Parathyroid adenoma (tissue), 2 donors: ENCODE measurements at regions not wholly inside any gene's neighbourhood (a gene's known extent, or its start where the extent isn't known, plus 50 kb on each side); places are given as distances from the start of the nearest gene placed in this dataset.

ENCODE experiments used
- H2AFZ ChIP-seq: fragments of 300-600 bp; sonication (generic); one replicate; pipeline ENCODE4 v1.7.0; 2017; ENCODE audit warnings: antibody characterized with exemption, mild to moderate bottlenecking
- H3K27ac ChIP-seq: fragments of 300-600 bp; sonication (generic); one replicate; pipeline ENCODE4 v1.7.0; 2017
- H3K27me3 ChIP-seq: fragments of 300-600 bp; sonication (generic); one replicate; pipeline ENCODE4 v1.7.0; 2017; ENCODE audit warnings: low read length; ENCODE audit not compliant: control insufficient read depth, insufficient read depth
- H3K36me3 ChIP-seq: fragments of 300-600 bp; sonication (generic); one replicate; pipeline ENCODE4 v1.7.0; 2017; ENCODE audit warnings: low read length; ENCODE audit not compliant: control insufficient read depth, insufficient read depth
- H3K4me1 ChIP-seq: fragments of 300-600 bp; sonication (generic); one replicate; pipeline ENCODE4 v1.7.0; 2017; ENCODE audit warnings: control low read depth
- H3K4me2 ChIP-seq: fragments of 300-600 bp; sonication (generic); one replicate; pipeline ENCODE4 v1.7.0; 2017; ENCODE audit warnings: low read length
- H3K4me3 ChIP-seq: fragments of 300-600 bp; sonication (generic); one replicate; pipeline ENCODE4 v1.7.0; 2017; ENCODE audit warnings: low read depth, low read length
- H3K79me2 ChIP-seq: fragments of 300-600 bp; sonication (generic); one replicate; pipeline ENCODE4 v1.7.0; 2017; ENCODE audit warnings: control low read depth
- H3K9ac ChIP-seq: fragments of 300-600 bp; sonication (generic); one replicate; pipeline ENCODE4 v1.7.0; 2017; ENCODE audit warnings: mild to moderate bottlenecking
- H3K9me3 ChIP-seq: fragments of 300-600 bp; sonication (generic); one replicate; pipeline ENCODE4 v1.7.0; 2017; ENCODE audit warnings: low read length; ENCODE audit not compliant: control insufficient read depth
- TF ChIP-seq, protein P1 (sequence below): fragments of 300-600 bp; sonication (generic); IDR thresholded peaks from one replicate; pipeline ENCODE4 v1.7.0; 2017; ENCODE audit warnings: antibody characterized with exemption, mild to moderate bottlenecking
- donor health status: primary hyperparathyroidism.

- peaks cover 3% of the 10 kb centered on the region for H3K36me3 ChIP-seq
- no peaks in the 10 kb centered on the region for H3K27me3 ChIP-seq
- H3K79me2 ChIP-seq, result no peaks in the 10 kb centered on the region
- H3K9ac ChIP-seq, result no peak overlapping the region
- no peak overlapping the region for H3K27ac ChIP-seq
- H3K9me3 ChIP-seq, result peaks cover 4% of the 10 kb centered on the region
- H3K4me1 ChIP-seq, result no peaks in the 10 kb centered on the region
- H3K4me3 ChIP-seq, result no peak overlapping the region
- no peak overlapping the region for H2AFZ ChIP-seq
- TF ChIP-seq, protein P1, sequence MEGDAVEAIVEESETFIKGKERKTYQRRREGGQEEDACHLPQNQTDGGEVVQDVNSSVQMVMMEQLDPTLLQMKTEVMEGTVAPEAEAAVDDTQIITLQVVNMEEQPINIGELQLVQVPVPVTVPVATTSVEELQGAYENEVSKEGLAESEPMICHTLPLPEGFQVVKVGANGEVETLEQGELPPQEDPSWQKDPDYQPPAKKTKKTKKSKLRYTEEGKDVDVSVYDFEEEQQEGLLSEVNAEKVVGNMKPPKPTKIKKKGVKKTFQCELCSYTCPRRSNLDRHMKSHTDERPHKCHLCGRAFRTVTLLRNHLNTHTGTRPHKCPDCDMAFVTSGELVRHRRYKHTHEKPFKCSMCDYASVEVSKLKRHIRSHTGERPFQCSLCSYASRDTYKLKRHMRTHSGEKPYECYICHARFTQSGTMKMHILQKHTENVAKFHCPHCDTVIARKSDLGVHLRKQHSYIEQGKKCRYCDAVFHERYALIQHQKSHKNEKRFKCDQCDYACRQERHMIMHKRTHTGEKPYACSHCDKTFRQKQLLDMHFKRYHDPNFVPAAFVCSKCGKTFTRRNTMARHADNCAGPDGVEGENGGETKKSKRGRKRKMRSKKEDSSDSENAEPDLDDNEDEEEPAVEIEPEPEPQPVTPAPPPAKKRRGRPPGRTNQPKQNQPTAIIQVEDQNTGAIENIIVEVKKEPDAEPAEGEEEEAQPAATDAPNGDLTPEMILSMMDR, result no peak
- H3K4me2 ChIP-seq, result no peak overlapping the region
These were observed 117.1 kb upstream of the TAB2 start for GRCh38 chr6:149200282-149200945.

- H3K27me3 ChIP-seq, result no peaks in the 10 kb centered on the region
- TF ChIP-seq, protein P1, result no peak
These were observed 116.3 kb upstream of the TAB2 start for GRCh38 chr6:149201068-149201655.

GRCh38 chr6:149202100-149202499 is 115.4 kb upstream of the TAB2 start:
- H3K79me2 ChIP-seq, result no peaks in the 10 kb centered on the region
- H3K4me2 ChIP-seq, result no peak overlapping the region
- TF ChIP-seq, protein P1, result no peak
- no peak overlapping the region for H3K4me3 ChIP-seq
- no peak overlapping the region for H2AFZ ChIP-seq
- H3K9me3 ChIP-seq, result peaks cover 4% of the 10 kb centered on the region
- H3K9ac ChIP-seq, result no peak overlapping the region
- peaks cover 3% of the 10 kb centered on the region for H3K36me3 ChIP-seq
- no peak overlapping the region for H3K27ac ChIP-seq
- no peaks in the 10 kb centered on the region for H3K27me3 ChIP-seq
- H3K4me1 ChIP-seq, result no peaks in the 10 kb centered on the region

More at GRCh38 chr6:149201068-149201655, 116.3 kb upstream of the TAB2 start:
- H3K36me3 ChIP-seq, result peaks cover 3% of the 10 kb centered on the region
- H3K27ac ChIP-seq, result no peak overlapping the region
- no peak overlapping the region for H3K9ac ChIP-seq
- no peaks in the 10 kb centered on the region for H3K79me2 ChIP-seq
- H2AFZ ChIP-seq, result no peak overlapping the region
- no peak overlapping the region for H3K4me3 ChIP-seq
- no peak overlapping the region for H3K4me2 ChIP-seq
- peaks cover 4% of the 10 kb centered on the region for H3K9me3 ChIP-seq
- no peaks in the 10 kb centered on the region for H3K4me1 ChIP-seq

- Histone ChIP-seq H3K9ac (no peak overlapping the region), H3K4me2 (no peak overlapping the region), H3K4me1 (no peaks in the 10 kb centered on the region), H3K27ac (no peak overlapping the region), H3K36me3 (peaks cover 3% of the 10 kb centered on the region), H3K9me3 (no peaks in the 10 kb centered on the region), H2AFZ (no peak overlapping the region), H3K4me3 (no peak overlapping the region), H3K27me3 (no peaks in the 10 kb centered on the region), H3K79me2 (no peaks in the 10 kb centered on the region)
- TF ChIP-seq, protein P1, result no peak
These were observed 114.6 kb upstream of the TAB2 start for GRCh38 chr6:149202952-149203351.

GRCh38 chr6:149203509-149203908 is 114.0 kb upstream of the TAB2 start:
- H3K27me3 ChIP-seq, result no peaks in the 10 kb centered on the region
- H3K9me3 ChIP-seq, result no peaks in the 10 kb centered on the region
- TF ChIP-seq, protein P1, result no peak

More at GRCh38 chr6:149203509-149203908, 114.0 kb upstream of the TAB2 start:
- Histone ChIP-seq H3K4me1 (no peaks in the 10 kb centered on the region), H3K9ac (no peak overlapping the region), H3K4me3 (no peak overlapping the region), H3K27ac (no peak overlapping the region), H2AFZ (no peak overlapping the region), H3K79me2 (no peaks in the 10 kb centered on the region), H3K36me3 (peaks cover 3% of the 10 kb centered on the region), H3K4me2 (no peak overlapping the region)
